ENCODE measurements at regions not wholly inside any gene's neighbourhood (a gene's known extent, or its start where the extent isn't known, plus 50 kb on each side); places are given as distances from the start of the nearest gene placed in this dataset.

DNA sequence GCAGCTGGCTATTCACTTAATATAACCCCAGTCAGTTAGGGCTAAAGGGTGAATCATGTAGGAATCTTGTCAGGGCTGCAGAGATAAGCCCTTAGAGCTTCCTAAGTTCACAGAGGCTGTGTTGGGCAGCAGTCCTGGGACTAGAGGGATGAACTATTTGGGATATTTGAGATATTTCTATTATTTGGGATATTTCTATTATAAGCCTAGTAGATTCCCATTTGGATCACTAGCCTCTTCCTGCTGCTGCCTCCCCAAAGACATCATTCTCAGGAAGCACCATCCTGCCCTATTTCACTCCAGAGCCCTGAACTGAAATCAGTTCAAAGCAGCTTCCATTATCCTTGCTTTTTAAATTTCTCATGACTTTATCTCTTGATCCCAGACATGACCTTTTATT, 501.3 kb downstream of the NUF2 start:
- no peak for DNase-seq

- DNase-seq = no peak
These were observed 502.3 kb downstream of the NUF2 start for GRCh38 chr1:163824006-163824405.

DNA sequence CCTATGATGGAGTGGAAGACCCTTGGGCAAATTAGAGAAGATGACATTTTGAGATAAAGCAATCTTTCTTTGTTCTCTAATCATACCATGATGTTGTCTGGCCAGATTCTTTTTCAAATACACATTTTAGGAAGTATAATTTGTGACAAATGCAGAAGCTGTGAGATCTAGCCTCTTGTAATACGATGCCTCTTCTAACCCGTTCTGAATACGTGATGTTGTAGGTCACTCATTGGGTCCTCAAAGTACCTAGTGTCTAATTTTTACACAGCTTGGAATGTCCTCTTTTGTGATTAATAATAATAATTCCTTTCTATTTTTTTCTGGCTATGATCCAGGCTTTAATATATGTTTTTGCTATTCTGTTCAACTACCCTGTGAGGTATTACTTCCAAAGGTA, 502.7 kb downstream of the NUF2 start:
- DNase-seq = no peak

DNA sequence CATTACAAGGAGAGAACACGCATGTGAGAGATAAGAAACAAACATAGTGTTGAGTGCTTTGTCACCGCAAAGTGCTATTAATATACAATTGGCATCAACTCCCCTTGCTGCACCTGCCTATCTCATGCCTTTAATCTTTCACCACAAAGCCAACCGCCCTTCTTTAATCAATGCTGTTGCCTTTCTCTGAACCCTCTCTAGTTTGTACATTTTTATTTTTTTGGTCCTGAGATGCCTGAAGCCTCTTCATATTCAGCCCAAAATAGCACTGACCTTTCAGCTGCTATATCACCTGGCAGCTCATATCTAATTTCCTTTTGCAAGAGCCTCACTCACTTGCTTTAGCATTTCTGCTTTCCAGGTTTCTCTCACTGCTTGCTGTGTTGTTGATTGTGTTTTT, 504.7 kb downstream of the NUF2 start:
- DNase-seq = no peak

GRCh38 chr1:163834778-163835177, 513.0 kb downstream of the NUF2 start:
- DNase-seq = no peak

GRCh38 chr1:163836481-163836880, 514.7 kb downstream of the NUF2 start:
- no peak for DNase-seq

DNA sequence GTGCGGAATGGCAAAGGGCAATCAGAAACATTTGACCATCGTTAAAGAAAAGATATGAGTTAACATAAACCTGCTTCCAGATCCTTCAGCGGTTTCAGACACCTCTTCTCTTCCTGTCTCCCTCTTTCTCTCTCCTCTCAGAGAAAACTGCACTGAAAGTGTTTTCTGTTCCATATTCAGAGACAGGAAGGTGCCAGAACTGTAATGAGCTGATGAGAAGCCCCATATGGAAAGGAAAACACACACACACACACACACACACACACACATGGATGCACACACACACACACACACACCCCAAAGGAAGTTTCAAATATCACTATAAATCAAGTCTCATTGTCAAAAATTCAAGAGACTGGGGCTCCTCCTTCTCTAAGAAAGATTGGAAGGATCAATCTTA, 515.5 kb downstream of the NUF2 start:
- DNase-seq = no peak

DNA sequence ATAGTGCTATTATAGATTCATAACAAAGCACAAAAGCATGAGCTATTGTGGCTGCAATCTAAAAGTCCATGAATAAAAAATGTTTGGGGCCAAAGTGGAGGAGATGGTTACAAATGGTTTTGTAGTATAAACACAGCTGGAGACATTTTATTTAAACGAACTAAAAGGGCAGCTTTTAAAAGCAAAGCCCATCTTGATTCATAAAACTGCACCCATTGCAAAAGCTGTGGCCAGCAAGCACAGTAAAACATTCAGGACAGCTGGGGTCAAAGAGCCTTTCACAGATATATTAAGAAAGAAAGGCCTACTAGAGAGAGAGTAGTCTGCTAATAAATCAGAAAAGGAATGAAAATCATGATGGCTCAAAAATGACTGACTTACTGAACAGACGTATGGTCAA, 520.8 kb downstream of the NUF2 start:
- DNase-seq = no peak

- no peak for DNase-seq
These were observed 522.7 kb downstream of the NUF2 start for GRCh38 chr1:163844459-163844858.

DNA sequence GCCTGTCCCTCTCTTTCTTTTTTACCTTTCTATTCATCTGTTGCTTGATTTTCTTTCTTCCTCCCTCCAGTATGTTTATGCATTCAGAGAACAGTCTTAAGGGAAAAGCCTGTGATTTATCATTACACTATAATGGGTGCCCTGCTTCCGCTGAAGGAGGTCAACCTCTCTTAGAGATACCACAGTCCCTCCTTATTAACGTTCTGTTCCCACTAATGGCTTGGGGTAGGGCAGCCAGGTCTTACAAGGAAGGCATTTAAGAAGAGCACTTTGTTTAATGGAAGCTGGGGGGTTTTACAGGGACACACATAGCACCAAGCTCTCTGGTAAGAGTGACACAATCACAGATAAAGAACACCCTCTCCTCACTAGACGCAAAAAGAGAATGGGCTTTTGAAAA, 523.5 kb downstream of the NUF2 start:
- DNase-seq = no peak

DNA sequence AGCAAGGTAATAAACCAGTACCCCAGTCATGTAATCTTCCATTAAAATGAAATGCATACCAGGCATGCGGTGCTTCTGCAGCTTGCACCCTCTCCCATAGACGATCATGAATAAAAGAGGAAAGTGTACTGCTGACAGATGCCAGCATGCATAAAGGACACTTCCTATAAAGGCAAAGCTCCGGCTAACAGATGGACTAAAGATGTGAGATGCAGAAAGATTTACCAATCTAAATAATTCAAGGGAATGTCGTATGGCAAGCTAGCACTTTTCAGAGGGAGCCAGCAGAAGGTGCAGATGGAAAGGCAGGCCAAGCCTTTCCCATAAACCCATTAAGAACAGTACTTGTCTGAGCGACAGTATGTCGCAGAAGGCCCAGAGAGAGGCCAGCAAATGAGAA, 542.0 kb downstream of the NUF2 start:
- DNase-seq = no peak

DNA sequence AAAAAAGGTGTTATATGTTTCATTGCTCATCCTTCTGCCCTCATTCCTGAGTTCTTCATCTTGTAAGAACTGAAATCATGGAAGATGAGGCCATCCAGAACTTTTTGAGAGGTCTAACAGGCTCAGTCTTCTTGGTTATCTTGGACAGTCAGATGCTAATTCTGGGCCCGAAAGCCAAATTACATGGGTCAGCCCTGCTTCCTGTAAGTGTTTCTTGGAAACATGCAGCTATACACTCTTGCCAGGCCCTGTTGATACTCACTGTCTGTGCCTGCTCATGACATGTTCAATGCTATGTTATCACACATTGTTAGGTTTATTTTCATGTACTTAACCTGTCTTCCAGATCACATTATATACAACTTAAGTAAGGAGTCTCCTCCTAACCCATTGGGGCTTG, 542.5 kb downstream of the NUF2 start:
- DNase-seq = no peak

DNA sequence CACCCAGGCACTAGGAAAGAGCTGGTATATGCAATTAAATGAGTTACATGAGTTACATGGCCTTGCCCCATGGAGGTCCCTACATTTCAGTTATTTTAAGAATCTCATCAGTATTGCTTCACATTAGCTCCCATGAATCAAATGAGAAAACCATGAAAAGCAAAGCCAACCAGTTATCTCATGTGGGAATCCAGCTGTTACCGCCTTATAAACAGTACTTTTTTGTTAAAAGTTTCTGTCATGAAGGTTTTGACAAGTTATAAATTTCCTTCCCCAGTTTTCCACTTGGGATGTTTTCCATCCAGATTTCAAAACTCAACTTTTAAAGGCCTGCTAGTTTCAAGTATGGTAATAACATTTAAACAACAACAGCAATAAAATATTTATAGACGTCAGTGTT, 544.8 kb downstream of the NUF2 start:
- no peak for DNase-seq

DNA sequence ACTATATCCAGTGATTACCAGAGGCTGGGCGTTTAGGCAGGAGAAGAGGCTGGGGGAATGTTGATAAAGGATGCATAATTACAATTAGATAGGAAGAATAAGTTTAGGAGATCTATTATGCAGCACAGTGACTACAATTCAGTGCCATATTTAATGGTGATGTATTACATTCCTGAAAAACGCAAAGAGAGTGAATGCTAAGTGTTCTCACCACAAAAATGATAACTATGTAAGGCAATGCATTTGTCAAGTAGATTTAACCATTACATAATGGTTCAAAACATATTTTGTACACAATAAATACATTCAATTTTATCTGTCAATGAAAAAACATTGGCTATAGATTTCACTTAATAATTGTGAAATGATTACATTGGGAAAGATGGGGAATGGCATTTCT, 548.9 kb downstream of the NUF2 start:
- no peak for DNase-seq

GRCh38 chr1:163872067-163872466, 550.3 kb downstream of the NUF2 start:
- DNase-seq = no peak

- DNase-seq = no peak
These were observed 552.3 kb downstream of the NUF2 start for GRCh38 chr1:163874070-163874469.

GRCh38 chr1:163875200-163875926, 553.6 kb downstream of the NUF2 start:
- no peak for DNase-seq

GRCh38 chr1:163875927-163876320, 554.2 kb downstream of the NUF2 start:
- no peak for DNase-seq

DNA sequence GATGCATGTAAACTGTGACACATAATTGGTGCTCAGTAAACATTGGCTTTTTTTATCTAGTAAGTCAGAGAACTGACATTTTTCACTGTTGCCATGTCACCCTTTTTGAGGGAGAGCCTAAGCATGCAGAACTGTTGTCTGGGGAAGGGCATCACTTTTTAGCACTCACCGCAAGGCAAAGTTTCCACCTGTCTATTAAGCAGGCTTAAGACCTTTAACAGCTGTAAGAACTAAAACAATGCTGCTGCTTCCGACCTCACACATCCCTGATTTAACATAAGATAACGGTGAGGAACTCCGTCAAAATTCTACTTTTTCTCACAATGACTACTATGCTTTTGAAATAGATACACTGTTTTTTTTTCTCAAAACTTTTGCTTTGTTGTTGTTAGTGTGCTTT, 554.8 kb downstream of the NUF2 start:
- DNase-seq = no peak

DNA sequence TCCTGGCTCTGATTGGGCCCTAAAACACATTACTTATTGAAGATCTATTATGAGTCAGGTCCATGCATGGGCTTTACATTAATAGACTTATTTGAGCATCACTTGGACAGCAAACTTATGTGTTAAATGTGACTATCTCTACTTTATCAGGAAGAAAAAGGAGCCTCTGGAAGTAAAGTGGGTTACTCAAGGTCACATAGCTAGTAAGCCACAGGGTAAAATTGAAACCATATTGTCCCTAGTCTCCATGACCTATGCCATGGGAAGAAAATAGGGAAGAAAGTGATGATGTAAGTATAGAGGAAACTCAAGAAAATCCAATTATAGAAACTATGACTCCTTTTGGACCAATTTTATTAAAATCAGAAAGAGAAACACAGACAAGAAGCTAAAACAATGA, 555.3 kb downstream of the NUF2 start:
- DNase-seq = no peak

- no peak for DNase-seq
These were observed 563.8 kb downstream of the NUF2 start for GRCh38 chr1:163885510-163885909.

DNA sequence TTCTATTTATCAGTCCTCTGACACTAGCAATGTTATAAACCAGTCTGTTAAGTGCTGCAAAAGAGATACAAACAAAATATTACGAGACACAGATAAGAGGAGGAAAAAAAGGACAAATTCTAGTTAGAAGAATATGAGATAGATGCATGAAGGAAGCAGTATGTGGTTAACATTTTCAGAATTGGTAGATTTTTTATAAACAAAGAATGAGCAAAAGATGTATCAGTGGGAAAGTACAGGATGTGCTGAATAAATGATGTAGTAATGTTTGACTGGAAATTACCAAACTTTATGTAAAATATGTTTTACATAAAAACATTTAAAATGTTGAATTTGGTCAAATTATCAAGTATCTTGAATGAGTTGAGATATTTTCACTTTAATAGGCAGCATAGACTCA, 574.2 kb downstream of the NUF2 start:
- no peak for DNase-seq

- no peak for DNase-seq
These were observed 575.8 kb downstream of the NUF2 start for GRCh38 chr1:163897412-163898155.

GRCh38 chr1:163906283-163906682, 584.5 kb downstream of the NUF2 start:
- no peak for DNase-seq
